ENCODE measurements at regions not wholly inside any gene's neighbourhood (a gene's known extent, or its start where the extent isn't known, plus 50 kb on each side); places are given as distances from the start of the nearest gene placed in this dataset.
"Not testable (repeated sequence)": the region's sequence is repeated elsewhere in the genome, so short reads cannot be mapped to it uniquely, and the experiment has no call there.

DNA sequence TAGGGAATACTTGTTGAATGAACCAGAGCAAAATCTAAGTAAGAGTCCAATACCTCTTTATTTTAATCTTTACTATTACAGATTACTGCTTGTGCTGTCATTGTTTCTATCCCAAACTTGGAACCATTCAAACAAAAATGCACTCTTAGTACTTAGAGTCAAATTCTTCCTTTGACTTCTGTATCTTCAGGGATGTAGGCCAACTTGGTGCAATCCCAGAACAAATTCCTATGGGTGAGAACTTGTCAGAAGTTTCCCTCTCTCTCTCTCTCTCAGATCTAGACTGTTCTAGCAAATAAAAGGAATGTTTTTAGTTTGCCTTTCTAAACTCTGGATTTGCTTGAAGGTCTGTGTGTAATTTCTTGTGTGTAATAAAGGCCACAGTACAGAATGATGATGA, 329.0 kb upstream of the TMTC4 start:
- no peak for DNase-seq

DNA sequence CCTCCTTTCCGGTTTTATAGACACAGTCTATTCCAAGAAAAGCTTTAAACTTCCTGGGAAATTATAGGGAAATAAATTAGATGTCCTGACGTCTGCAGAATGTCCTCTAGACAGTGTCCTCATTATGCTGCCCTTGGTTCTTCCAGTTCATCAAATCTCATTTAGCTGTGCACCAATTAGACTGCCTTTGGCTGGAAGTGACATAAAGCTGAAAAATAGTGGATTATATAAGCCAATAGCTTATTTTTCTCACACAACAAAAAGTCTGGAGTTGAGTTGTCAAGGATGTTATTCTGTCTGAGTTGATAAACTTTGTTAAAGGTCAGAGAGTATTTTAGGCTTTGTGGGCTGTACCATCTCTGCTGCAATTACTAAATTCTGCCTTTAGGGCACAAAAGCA, 314.8 kb upstream of the TMTC4 start:
- DNase-seq, result no peak

DNA sequence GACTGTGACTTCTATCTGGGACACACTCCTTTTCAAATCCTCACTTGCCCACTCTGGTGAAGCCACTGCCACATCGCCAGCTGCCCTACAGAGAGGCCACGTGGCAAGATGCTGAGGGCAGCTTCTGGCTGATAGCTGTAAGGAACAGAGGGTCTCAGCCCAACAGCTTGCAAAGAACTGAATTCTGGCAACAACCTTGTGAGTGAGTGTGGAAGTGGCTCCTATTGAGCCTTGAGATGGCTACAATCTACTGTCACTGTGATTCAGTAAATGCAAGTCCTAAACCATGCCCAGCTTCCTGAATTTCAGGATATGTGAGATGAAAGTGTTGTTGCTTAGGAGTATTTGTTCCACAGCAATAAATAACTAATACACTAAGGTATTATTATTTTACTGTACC, 314.3 kb upstream of the TMTC4 start:
- no peak for DNase-seq

DNA sequence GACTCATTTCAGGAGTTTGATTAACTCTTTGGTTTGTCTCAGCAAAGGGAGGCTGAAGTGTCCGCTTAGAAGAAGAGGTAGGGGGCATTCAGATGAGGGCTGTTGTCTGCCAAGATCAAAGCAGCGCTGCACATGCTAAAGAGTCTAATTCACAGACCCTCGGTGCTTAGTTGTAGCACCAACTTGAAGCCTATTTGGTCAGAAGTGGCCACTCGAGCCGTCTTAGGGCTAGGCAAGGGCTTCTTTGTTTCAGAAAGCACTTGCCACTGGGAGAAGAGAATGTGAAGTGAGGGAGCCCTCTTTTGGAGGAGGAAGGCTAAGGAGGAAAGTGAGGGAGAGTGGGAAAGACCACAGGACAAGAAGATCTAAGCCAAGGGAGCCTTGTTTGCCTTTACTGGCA, 313.4 kb upstream of the TMTC4 start:
- no peak for DNase-seq

DNA sequence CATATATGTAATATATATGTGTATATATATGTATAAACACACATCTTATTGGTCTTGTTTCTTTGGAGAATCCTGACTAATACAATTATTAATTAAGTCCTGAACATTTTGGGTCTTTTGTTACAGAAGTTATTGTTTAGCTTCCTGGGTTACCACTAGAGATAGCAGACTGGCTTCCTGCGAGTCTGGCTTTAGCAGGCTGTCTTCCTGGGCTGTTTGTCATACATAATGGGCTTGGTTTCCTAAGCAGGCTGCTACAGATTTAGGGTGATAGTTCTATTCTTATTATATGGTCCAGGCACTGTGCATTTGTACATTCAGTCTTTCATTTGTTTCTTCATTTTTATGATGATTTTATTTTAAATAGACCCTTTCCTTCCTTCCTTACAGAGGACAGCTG, 312.0 kb upstream of the TMTC4 start:
- DNase-seq, result no peak

DNA sequence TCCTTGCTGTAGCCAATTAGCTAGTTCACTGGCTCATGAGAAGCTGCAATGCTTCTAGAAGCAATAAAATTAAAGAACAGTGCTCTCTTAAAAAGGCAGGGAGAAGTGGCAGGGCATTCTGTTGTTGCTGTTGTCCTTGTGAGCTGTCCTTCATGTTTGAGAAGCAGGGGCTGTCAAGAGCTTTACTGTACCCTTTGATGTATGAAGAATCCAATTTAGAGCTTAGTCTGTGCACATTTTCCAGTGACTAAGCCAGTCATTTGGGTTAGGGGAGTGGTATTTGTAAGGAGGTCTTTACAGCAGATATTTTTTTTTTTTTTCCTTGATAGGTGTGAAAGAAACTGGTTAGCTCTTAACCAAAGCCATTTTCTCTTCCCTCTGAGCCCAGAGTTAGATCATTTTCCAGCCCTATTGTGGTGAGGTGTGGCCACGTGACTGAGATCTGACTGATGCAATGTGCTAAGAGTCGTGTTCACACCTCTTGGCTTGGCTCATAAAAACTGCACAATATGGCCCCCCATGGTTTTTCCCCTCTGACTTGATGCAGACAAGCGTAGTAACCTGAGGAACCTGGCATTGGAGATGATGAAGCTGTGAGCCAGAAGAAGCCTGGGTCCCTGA, 309.6 kb upstream of the TMTC4 start:
- no peak for DNase-seq

DNA sequence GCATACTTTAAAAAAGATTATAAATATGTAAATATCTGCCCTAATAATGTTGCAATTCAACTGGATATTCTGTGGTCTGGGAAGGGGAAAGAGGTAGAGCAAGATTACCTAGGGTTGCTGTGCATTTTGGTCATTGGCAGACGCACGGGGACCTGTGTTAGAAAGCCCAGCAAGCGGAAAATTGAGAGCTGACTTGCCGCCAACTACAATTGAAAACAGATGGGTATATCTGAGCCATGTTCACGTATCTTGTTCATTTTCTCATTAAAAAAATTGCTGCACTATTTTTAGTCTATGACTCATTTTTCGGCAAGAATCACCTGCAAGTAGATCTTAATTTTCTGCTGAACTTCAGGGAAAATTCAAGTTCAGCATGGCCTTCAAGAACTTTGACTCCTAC, 308.5 kb upstream of the TMTC4 start:
- DNase-seq, result no peak

DNA sequence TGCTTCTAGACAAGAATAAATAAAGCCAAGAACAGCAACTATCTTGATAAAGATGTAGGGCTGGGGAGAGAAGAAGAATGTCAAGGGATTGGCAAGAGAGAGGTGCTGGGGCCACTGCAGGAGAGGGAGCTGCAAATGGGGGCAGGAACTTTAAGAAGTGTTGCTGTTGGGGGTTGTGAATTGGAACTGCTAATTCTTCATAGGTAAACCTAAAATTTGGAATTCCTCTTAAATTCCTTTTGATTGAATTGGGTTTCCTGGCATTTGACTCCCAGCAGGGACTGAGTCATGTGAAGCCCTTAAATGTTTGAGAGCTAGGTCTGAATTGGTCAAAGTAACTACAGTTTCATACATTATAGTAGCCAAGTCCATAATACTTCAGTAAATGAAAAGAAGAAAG, 305.6 kb upstream of the TMTC4 start:
- no peak for DNase-seq

DNA sequence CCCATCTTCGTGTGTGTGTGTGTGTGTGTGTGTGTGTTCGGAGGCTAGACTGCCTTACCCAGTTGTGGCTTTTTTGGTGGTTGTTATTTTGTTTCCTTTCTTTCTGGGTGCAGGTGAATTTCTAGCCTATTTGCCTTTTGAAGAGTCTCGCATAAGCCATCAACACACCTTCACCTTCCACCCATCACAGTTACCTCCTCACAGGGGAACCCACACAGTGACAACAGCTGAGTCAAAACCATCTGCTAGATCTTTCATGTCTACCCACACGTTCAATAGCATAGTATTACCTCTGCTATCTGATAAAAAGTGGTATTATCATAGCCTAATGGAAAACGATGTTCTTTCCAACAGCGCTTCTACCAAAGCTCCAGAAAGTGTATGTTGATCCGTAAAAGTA, 303.2 kb upstream of the TMTC4 start:
- no peak for DNase-seq

DNA sequence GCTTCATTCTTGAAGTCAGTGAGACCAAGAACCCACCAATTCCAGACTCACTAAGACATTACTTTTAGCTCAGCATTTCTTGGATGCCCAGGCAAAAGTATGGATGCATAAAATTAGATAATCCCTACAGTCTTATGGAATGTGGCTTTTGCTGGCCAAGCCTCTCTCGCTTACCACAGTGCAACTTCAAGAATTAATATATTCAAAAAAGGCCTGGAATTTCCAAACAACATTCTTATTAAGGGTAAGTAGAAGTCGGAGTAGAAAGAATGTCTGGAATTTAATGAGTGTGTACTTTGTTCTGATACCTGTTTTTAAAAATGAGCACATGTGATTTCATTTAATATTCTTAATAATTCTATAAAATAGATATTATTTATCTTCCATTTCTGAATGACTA, 302.4 kb upstream of the TMTC4 start:
- no peak for DNase-seq

DNA sequence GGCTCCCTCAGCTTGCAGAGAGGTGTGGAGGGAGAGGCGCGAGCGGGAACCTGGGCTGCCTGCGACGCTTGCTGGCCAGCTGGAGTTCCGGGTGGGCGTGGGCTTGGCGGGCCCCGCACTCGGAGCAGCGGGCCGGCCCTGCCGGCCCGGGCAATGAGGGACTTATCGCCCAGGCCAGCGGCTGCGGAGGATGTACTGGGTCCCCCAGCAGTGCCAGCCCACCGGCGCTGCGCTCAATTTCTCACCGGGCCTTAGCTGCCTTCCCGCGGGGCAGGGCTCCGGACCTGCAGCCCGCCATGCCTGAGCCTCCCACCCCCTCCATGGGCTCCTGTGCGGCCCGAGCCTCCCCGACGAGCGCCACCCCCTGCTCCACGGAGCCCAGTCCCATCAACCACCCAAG, 301.1 kb upstream of the TMTC4 start:
- not testable (repeated sequence) for DNase-seq

DNA sequence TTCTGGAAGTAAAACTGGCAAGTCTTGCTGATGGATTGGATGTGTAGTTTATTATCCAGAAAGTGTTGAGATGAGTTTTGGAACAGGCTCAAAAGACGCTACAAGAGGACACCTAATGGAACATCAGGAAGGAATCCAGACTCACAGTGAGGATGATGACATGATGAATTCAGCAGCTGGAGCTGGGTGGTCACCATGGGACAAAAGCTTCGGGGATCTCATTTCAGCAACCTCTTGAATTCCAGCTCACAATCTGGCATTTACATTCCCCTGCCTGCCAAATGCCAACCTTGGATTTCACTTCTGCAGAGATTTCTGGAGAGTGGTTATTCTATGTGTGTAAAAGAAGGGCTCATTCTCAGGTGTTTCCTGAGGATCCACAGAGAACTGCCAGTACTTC, 288.0 kb upstream of the TMTC4 start:
- DNase-seq, result no peak

DNA sequence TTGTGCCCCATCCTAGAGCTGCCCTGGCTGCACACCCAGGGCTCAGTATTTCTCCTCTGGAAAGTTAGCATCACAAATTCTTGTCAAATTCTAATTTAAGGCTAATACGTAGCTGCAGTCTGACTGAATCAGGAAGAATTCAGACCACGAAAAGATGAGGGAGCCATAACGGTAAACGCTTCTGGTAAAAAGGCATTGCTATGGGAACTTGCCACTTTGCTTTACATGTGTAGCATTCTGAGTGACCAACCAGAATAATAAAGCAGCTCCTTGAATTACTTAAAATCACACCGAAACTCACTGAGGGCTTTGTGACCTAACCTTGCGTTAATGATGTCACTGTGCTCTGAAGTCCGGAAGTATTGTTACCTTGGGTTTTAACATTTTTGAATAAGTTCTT, 286.6 kb upstream of the TMTC4 start:
- no peak for DNase-seq

DNA sequence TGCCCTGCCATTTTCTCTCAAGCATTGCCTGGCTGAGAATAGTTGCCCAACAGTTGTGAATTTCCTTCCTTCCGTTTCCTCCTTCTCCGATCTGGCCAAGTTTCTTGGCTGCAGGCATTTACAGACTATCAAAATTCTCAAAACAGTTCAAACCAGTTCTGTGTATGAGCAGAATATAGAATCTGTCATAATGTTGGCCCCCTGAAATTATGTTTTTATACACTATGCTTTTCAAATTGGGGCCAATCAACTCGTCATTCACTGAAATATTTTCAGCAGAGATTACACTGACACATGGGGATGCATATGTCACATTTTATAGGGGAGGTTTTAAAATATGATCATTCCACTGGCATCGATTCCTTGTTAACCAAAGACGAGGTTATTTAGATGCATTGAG, 284.2 kb upstream of the TMTC4 start:
- DNase-seq, result no peak

DNA sequence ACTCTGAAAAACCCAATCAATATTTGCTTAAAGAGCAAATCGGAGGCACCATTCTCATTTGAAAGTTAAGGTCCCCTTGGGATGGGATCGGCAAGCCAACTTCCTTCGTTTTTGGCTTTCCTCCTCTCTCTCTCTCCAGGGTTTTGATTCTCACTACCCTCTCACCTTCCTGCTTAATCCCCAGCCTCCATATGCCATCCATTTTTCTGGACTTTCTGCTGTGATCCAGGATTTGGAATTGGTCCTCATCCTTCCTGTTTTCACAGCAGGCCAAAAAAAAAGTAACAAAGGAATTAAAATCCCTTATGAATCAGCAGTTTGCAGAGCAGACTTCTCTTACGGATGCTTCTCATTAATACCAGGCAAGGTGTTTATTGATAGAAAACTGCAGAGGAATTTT, 283.1 kb upstream of the TMTC4 start:
- no peak for DNase-seq

DNA sequence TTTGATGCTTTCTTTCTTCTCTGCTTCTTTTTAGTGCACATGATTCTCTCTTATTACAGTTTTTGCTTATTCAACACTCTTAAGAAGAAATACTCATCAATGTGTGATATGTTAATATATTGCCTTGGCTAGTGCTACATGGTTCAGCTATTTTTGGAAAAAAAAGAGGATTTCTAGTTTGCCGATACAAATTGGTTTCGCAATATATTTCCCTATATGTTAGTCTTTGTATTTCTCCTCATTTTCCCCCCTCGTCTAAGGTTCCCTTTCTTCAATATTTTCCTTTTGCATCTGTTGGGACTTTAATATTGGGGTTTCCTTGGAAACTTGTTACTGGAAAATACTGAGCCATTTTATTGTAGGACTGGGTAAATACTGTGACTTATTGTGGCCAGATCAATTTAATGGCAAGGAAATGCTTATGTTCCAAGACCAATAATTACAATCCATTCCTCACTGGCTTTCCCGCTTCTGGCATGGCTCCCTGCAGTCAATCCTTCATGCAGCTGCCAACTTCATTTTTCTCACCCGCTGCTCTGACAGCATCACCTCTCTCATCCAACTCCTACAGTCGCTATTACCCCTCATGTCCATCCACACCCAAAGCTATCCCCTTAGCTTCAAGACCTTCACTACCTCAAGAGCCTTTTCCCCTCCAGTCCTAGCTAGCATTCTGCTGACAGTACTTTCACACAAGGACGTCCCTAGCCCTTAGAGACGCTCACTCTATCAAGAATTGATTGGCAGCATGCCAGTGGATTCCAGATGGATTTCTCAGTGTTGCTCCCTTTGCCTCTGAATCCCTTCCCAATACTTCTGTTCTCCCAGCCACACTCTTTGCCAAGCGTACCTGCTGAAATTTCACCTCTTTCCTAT, 280.1 kb upstream of the TMTC4 start:
- DNase-seq, result no peak

DNA sequence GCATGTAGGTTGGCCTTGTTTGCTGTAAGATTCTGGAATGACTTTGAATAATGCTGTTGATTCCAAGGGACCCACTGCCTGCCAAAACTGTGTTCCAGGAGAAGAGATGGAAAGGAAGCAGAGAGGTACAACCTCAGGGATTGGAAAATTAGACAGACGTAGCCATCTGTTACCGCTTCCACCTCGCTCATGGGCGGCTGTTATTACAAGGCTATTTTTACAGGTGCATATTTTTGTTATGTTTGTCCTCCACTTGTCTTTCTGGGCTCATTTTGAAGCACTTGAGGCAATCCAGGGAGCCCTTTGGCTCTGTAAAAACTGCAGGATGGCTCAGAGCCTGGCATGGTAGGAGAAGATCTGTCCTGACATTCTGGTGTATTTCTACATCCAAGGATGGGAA, 276.4 kb upstream of the TMTC4 start:
- DNase-seq, result no peak

DNA sequence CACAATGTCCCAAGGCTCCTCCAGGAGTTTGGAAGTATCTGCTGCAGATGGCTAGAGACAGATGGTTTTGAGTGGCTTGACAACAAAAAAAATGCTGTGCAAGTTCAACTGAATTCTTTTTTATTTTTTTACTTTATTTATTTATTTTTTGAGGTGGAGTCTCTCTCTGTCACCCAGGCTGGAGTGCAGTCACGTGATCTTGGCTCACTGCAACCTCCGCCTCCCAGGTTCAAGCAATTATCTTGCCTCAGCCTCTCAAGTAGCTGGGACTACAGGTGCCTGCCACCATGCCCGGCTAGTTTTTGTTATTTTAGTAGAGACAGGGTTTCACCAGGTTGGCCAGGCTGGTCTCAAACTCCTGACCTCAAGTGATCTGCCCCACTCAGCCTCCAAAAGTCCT, 274.3 kb upstream of the TMTC4 start:
- DNase-seq, result not testable (repeated sequence)

DNA sequence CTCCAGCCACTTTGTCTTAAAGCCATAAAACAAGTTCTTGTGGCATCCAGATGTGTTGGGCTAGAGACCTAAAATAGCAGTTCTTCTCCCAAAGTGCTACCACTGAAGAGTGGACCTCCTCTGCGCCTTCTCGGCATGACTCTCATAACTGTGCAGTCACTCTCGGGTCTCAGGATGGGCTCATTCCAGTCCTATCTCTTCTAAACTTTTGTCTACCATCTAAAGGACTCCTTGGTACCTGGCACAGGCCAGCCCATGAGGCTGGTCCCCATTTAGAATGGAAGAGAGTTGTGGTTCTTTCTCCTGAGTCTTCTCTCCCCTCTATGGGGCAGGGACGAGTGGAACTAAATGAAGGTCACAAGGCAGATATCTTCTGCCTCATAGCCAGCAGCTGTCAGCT, 272.0 kb upstream of the TMTC4 start:
- no peak for DNase-seq

DNA sequence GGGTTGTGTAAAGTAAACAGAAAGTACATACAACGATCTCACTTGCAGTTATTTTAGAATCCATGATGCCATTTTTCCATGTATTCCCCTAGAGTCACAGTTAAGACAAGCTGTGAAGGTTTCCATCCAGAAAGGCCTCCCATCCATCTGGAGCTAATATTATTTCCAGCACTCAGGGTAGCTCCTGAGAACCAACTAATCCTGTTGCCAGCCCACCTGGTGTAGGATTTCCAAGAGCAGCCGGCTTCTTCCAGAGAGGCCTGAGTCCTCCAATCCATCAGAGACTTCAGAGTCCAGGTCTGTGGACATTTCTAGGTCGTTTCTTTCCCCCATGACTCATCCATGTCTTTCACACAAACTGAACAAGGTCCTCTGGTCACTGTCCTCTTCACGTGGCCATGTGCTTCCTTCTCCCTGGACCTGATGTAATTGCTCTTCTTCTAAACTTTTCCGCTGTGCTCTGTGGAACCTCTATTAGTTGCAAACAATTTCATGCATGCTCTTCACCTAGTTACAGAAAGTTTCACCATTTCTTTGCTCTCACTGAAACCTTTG, 270.3 kb upstream of the TMTC4 start:
- DNase-seq, result no peak

DNA sequence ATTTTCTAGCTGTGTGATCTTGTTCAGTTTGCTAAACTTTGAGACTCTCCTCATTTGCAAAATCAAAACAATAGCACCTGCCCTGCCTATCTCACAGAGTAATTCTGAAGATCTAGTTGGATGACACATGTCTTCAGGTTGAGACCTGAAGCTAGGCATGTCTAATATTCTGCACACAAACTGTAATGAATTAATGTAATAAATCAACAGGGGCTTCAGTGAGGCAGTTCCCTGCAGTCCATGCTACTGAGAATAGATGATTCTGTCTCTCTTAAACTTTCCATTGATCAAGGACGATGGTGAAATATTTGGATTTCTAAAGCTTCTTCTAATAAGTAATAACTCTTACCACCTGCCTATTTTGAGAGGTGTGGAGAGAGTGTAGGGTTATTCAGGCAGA, 268.1 kb upstream of the TMTC4 start:
- no peak for DNase-seq

DNA sequence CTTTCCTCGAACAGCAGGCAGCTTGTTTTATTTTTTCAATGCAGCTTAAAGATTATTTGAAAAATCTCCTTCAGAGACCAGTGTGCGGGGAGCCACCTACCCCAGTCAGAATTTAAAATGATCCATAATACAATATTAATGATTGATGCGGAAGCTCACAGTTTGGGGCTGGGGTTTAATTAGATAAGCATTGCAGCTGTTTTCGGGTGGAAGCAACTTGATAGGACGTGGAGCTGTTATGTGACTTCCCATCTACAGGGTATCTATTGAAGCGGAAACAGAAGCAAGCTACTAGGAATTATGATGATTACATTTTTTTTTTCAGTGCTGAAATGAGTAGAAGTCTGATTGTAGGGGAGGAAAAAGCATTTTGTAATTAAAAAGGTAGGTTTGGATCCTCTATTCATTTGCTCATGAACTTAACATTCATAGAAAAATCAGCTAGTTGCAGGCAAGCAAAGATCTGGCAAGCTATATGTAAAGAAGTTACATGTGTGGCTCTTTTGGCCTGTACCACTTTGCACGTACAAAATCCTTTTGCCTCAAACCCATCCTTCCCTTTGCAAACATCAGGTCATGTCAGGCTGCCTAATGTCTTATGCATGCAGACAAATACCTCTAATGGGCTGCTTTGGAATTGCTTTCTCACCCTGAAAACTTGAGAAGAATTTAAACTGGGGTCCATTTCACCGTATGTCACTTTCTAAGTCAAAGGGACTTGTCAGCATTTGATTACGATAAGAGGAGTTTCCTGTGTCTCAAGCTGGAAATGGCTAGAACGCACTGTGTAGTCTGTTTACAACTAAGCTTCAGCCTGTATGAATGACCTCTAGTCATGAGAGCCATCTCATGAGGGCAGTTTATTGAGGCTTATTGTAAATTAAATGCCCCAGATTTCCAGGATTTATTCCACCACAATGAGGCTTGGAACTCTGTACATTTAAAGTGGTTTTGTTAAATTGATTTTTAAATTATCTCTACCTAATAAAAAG, 267.1 kb upstream of the TMTC4 start:
- no peak for DNase-seq

DNA sequence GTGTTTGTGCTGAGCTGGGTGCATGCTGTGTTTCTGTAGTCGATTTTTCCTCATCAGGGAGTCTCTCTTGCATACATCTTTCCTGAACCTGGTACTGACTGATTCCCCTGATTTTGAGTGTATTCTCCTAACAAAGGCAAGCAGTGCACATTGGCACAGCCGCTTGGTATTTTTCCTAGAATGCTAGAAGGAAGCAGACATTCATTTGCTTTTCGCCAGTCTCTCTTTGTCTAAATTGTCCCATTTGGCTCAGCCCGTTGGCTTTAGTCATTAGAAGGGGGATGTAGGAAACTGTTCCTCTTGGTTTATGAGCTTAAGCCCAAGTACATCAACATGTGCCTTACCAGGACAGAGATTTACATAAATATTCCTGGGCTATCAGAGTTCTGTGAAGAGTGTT, 266.1 kb upstream of the TMTC4 start:
- no peak for DNase-seq

All from RPMI8226 (cell line).